Activated T-cell treated with anti-CD3 and anti-CD28 coated beads, Interleukin-2, amount 50 U/mL, for 48 hours (primary cell): ENCODE measurements at regions not wholly inside any gene's neighbourhood (a gene's known extent, or its start where the extent isn't known, plus 50 kb on each side); places are given as distances from the start of the nearest gene placed in this dataset.
"Not testable (repeated sequence)": the region's sequence is repeated elsewhere in the genome, so short reads cannot be mapped to it uniquely, and the experiment has no call there.

Experiments used
- DNase-seq, 2 experiments: peaks; one replicate each; pipeline ENCODE4 v3.0.0-alpha.2; 2020

DNA sequence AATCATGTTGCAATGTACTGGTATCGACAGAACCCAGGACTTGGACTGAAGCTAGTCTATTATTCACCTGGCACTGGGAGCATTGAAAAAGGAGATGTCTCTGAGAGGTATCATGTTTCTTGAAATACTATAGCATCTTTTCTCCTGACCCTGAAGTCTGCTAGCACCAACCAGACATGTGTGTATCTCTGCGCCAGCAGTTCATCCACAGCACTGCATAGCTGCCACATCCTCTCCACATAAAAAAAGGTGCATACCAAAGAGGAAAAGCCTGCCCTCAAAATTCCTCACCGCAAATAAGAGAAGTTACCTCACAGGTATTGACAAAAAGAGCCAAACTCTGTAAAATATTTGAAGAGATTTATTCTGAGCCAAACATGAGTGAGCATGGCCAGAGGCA, 99.5 kb upstream of the PRSS3 start:
- no peak for DNase-seq

GRCh38 chr9:33697171-33697570, 98.2 kb upstream of the PRSS3 start:
- no peak for DNase-seq

DNA sequence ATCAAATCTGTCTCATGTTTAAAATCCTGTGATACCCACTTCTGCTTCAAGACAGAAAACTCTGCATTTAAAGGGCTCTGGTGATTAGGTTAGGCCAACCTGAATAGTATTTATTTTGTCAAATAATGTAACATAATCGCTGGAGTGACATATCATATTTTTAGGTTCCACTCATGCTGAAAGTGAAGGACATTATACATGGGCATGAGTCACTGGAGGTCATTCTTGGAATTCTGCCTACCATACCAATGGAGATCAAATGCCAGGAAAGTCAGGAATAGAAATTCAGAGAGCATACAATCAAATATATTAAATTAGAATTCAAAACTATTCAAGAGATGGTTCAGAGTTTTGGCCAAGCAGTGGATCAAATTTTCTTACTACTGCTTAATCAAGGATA, 97.1 kb upstream of the PRSS3 start:
- no peak for DNase-seq

GRCh38 chr9:33700940-33701339, 94.4 kb upstream of the PRSS3 start:
- not testable (repeated sequence) for DNase-seq

DNA sequence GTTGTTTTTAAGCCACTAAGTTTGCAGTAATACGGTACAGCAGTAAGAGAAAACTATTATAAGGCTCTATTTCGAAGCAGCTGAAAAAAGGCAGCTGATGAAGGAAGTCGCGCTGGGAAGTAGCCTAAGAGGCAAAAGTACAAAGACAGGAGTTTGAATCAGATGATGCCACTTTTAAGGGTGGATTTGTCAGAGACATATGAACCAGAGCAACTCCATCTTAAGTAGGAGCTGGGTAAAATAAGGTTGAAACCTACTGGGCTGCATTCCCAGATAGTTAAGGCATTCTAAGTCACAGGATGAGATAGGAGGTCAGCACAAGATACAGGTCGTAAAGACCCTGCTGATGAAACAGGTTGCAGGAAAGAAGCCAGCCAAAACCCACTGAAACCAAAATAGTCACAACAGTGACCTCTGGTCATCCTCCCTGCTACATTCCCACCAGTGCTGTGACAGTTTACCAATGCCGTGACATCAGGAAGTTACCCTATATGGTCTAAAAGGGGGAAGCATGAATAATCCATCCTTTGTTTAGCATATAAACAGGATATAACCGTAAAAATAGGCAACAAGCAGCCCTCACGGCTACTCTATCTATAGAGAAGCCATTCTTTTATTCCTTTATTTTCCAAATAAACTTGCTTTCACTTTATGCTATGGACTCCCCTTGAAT, 91.8 kb upstream of the PRSS3 start:
- no peak for DNase-seq

DNA sequence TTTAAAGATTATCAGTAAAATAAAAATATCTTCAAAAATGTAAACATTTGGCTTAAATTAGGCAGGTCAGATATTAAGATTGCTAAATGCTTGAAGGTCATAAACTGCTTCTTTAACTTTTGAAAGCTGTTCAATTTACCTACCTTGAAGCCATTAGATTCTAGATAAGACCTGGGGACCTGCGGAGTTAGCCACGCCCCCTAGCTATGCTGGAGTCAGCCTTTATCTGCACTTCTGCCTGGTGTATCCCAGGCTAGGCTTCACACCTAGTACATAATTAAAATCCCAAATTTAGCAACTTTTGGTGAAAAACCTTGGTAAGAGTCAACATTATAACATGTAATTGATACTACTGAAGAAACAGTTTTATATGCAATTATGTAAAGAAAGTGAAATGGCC, 89.9 kb upstream of the PRSS3 start:
- not testable (repeated sequence) for DNase-seq

DNA sequence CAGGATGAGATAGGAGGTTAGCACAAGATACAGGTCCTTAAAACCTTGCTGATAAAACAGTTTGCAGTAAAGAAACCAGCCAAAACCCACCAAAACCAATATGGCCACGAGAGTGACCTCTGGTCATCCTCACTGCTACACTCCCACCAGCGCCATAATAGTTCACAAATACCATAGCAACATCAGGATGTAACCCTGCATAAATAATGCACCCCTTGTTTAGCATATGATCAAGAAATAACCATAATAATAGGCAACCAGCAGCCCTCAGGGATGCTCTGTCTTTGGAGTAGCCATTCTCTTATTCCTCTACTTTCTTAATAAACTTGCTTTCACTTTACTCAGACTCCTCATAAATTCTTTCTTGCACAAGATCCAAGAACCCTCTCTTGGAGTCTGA, 86.9 kb upstream of the PRSS3 start:
- DNase-seq: no peak

DNA sequence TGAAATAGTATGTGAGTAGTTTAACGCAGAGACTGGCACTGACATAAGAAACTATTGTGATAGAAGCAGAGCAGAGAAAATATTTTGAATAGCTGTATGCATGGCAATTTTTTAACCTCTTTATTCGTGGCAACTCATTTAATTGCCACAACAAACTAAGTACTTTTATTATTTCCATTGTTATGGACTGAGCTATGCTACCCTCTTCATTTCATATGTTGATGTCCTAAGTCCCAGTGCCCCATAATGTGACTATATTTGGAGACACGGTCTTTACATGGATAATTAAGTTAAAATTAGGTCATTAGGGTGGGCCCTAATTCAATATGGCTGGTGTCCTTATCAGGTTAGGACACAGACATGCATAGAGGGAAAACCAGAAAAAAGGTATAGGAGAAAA, 86.1 kb upstream of the PRSS3 start:
- DNase-seq: no peak

DNA sequence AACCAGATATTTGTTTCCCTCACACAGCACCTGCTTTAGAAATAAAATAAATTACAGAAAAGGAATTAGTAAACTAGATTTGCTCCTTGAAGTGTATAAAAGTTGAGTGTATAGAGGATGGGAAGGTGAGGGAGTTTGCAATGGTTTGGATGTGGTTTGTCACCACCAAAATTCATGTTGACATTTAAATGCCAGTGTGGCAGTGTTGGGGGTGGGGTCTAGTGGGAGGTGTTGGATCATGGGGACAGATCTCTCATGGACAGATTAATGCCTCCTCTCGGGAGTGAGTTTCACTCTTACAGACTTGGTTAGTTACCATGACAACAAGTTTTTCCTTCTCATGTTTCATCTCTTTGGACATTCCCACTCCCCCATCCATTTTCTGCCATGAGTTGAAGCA, 83.9 kb upstream of the PRSS3 start:
- DNase-seq: not testable (repeated sequence)

GRCh38 chr9:33714989-33715388, 80.4 kb upstream of the PRSS3 start:
- DNase-seq: no peak

DNA sequence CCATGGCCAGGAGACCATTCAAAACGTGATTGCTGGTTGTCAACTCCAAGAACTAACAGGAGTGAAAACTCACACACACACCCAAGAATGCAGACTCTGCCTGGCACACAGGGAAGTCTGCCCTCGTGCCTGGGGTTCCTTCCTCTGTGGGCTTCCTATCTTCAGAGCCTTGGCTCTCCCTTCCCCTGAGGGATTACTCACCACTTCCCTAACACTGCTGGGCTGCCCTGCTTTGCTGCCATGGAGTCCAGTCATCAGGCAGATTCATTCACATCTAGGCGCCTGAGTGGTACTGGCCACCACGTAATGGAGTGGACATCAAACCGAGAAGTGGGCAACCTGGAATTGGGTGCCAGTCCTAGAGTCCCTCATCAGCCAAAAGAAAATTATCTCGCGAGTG, 76.4 kb upstream of the PRSS3 start:
- no peak for DNase-seq

DNA sequence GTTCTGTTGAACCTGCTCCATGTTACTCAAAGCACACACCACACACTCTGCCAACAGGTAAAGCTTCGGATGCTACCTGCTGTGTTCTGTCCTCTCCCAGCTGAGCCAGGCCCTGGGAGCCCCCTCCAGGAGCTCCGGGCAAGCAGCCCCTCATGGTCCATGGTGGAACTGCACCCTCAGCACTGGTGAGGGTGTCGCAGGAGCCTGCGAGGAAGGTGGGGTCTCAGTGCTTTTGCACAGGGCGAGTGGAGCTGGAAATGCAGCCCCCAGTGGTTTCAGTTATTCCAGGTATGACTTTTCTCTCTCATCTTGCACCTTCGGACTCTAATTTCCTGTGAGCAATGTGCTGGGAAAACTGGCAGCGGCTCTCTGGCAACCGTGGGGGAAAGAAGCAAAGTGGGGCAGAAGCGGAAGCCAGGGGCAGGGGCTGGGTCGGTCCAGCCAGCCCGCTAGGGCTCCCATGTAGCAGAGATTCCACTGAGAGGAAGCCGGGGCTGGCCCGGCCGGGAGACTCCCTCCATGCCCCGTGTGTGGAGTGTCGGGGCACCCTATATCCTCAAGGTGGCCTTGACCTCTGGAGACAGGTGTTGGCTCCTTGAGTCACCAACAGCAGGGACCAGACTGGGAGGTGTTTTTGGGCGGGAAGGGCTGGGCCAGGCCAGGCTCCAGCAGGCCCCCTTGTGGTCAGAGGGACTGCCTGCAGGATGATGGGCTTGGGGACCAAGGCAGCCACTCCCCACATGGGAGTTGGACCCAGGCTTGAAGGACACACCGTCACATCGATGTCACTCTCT, 75.6 kb upstream of the PRSS3 start:
- peak; percentile 70 to 76 for DNase-seq

DNA sequence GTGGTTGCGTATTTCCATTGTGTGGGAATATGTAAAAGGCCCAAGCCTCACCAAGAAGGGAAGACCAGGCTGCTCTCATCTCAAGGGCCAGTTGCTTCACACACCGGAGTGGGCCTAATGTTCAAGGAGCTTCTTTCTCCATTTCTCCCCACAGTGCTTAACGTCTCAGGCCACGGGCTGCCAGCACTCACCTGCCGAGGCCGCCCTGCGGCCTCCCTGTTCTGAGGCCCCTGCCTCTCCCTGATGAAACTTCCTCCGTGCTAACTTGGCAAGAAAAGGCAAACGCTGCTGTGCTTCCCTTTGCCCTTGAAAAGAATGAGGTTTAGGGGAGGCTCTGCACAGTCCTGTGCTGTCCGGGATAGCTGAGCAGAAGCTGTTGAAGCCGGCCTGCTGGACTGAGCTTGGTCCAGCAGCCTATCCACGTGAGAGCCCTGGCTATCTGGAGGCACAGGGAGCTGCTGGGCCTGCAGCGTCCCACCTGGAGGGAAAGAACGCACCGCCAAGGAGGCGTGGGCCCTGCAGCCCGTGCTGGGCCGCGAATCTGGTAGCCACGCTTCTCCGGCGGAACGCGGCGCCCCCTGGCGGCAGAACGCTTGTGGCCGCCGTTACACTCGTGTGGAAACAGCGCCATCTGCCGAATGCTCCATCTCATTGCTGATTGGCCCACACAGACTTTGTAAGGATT, 73.5 kb upstream of the PRSS3 start:
- peak; percentile 91 to 94 for DNase-seq

- no peak for DNase-seq
Measured at GRCh38 chr9:33722359-33722675, 73.0 kb upstream of the PRSS3 start.

- DNase-seq: no peak
Measured at GRCh38 chr9:33728613-33729012, 66.7 kb upstream of the PRSS3 start.

- no peak for DNase-seq
Measured at GRCh38 chr9:33731142-33731541, 64.2 kb upstream of the PRSS3 start.

GRCh38 chr9:33731625-33732024, 63.7 kb upstream of the PRSS3 start:
- DNase-seq: no peak

- not testable (repeated sequence) for DNase-seq
Measured at GRCh38 chr9:33734247-33734940, 61.0 kb upstream of the PRSS3 start.

- not testable (repeated sequence) for DNase-seq
Measured at GRCh38 chr9:33734941-33735835, 60.2 kb upstream of the PRSS3 start.

DNA sequence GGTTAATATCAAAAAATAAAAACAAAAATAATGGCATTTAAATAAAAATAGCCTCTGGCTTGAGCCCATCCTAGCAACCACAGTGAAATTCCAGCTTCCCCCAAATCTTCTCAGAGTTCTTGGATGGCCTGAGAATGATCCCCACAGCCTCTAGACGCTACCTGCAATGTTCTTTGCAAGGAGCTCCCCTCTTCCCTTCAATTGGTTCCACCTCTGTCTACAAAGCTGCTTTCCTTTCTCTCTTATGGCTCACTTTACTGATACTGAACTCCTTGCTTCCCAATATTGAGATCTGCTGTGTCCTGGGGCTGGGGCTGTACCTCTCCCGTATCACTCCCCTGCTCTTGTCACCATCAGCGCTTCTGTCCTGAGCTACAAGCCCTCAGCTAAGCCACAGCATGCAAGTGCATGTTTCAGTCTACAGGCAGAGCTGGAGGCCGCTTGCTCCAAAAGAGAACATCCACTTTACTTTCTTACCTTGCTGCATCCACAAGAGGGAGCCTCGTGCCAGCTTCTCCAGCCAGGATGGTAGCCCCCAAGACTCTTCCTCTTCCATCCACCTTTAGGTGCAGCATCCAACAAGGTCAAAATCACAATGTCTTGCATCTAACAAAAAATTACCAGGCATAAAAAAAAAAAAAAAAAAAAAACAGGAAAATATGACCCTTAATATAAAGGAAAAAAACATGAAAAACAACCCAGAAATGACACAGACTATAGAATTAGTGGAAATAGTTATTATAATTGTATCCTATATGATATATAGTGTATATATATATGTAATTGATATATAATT, 57.4 kb upstream of the PRSS3 start:
- DNase-seq: peak; percentile 24 to 28

DNA sequence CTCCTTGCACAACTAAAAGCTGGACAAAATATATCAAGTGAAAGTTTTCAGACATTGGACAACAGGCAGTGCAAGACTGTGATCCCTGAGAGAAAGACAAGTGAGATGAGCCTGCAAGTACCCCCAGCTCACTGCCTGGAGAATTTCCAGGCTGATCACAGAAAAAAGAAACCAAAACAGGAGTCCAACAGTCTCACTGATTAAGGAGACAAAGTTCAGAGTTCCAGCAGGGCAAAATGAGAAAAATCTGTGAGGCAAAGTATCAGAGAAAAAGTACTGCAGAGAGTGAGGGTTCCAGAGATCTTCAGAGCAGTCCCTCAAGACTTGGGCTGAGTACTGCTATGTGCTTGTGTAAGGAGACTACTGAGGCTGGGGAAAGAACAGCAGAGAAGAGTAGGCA, 56.0 kb upstream of the PRSS3 start:
- no peak for DNase-seq

DNA sequence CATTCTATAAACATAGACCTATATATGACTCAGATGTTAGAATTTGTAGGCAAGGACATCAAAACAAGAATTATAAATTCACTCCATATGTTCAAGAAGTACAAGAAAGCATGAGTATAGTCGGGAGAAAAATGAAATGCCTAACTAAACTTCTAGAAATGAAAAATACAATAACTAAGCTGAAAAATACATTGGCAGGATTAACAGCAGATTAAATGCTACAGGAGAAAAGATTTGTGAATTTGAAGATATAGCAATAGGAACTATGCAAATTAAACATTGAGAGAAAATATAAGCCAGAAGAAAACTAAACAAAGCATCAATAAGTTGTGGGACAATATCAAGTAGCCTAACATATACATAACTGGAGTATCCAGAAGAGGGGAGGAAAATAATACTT, 55.3 kb upstream of the PRSS3 start:
- no peak for DNase-seq
